ENCODE measurements at regions not wholly inside any gene's neighbourhood (a gene's known extent, or its start where the extent isn't known, plus 50 kb on each side); places are given as distances from the start of the nearest gene placed in this dataset.

DNA sequence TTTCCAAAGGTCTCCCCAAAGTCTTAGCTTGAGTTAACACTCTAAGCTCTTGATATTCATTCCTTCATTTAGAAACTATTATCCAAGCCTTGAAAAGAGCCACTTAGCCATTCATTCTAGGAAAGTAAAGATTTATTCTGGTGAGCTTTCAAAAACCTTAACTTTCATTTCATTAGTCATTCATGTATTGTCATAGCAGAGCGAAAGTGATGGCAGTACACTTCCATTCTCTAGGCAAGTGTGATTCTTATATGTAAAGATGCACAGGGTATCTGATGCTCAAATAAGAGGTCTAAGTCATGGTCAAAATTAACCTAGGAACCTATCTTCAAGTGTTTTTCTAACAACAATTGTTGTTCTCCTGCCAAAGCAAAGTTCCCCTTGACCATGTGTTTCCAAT, 553.0 kb upstream of the FANCL start:
- TF ChIP-seq ZNF274 (IDR thresholded peaks at IDR 0.05; ENCODE audit: low read depth, low read length) = no peak
- no peak for TF ChIP-seq YY1 (IDR thresholded peaks at IDR 0.05; ENCODE audit: insufficient read depth, insufficient read length)
- TF ChIP-seq SUZ12 (IDR thresholded peaks at IDR 0.05; ENCODE audit: extremely low read depth, insufficient read depth, insufficient read length) = no peak

DNA sequence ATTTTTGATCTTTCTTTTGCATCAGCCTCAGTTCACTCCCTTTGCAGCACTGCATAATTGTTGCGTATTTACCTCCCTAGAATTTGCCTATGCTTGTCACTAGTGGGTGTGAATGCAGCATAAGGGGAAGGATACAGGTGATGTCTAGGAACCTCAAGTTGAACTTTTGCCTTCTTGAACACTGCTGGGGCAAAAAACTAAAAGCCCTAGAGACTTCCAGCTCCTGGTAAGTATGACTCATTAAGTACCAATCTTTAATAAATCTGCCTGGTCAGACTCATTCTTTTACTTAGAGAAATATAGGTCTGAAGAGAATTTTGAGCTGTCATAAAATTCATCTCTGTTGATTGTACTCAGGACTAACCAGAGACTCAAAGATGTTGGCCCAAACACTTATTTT, 547.3 kb upstream of the FANCL start:
- TF ChIP-seq ZNF274 (IDR thresholded peaks at IDR 0.05; ENCODE audit: low read depth, low read length) (no peak), YY1 (IDR thresholded peaks at IDR 0.05; ENCODE audit: insufficient read depth, insufficient read length) (no peak), SUZ12 (IDR thresholded peaks at IDR 0.05; ENCODE audit: extremely low read depth, insufficient read depth, insufficient read length) (no peak)
- Histone ChIP-seq H3K4me3 (ENCODE audit: insufficient read length, low read depth) (no peak overlapping the region), H3K36me3 (ENCODE audit: insufficient read depth, insufficient read length, low read length) (no peaks in the 10 kb centered on the region), H3K4me1 (ENCODE audit: insufficient read depth, insufficient read length) (no peaks in the 10 kb centered on the region), H3K27me3 (ENCODE audit: insufficient read depth, insufficient read length) (no peaks in the 10 kb centered on the region), H3K9me3 (ENCODE audit: insufficient read depth, low read length) (no peaks in the 10 kb centered on the region), H3K9ac (ENCODE audit: insufficient read length, low read depth) (no peak overlapping the region)
- DNase-seq (ENCODE audit: low read depth, low spot score) = no peak

More for the DNA sequence above, 553.0 kb upstream of the FANCL start:
- H3K4me1 ChIP-seq (ENCODE audit: insufficient read depth, insufficient read length) = no peaks in the 10 kb centered on the region
- no peak for DNase-seq (ENCODE audit: low read depth, low spot score)
- no peaks in the 10 kb centered on the region for H3K36me3 ChIP-seq (ENCODE audit: insufficient read depth, insufficient read length, low read length)
- no peak overlapping the region for H3K4me3 ChIP-seq (ENCODE audit: insufficient read length, low read depth)
- H3K27me3 ChIP-seq (ENCODE audit: insufficient read depth, insufficient read length) = no peaks in the 10 kb centered on the region
- H3K9me3 ChIP-seq (ENCODE audit: insufficient read depth, low read length) = no peaks in the 10 kb centered on the region
- no peak overlapping the region for H3K9ac ChIP-seq (ENCODE audit: insufficient read length, low read depth)

DNA sequence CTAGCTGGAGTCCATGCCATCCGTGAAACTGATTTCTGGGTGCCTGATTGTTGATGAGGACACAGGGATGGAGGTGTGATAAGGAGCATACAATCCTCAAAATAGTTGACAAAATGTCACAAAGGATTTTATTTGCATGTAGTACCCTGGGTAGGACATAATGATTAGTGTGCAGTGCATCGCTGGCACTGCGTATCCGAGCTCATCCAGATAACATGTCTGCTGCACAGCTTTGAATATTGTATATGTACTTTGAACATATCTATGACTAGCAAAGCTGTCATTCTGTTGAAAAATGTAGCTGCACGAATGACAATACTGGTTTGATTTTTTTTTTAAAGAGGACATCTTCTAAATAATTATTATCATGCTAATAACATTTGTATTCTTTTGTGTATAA, 529.7 kb upstream of the FANCL start:
- no peak for DNase-seq (ENCODE audit: low read depth, low spot score)
- Histone ChIP-seq H3K9me3 (ENCODE audit: insufficient read depth, low read length) (no peaks in the 10 kb centered on the region), H3K36me3 (ENCODE audit: insufficient read depth, insufficient read length, low read length) (no peaks in the 10 kb centered on the region), H3K9ac (ENCODE audit: insufficient read length, low read depth) (no peak overlapping the region), H3K4me1 (ENCODE audit: insufficient read depth, insufficient read length) (no peaks in the 10 kb centered on the region), H3K27me3 (ENCODE audit: insufficient read depth, insufficient read length) (no peaks in the 10 kb centered on the region), H3K4me3 (ENCODE audit: insufficient read length, low read depth) (no peak overlapping the region)
- TF ChIP-seq ZNF274 (IDR thresholded peaks at IDR 0.05; ENCODE audit: low read depth, low read length) (no peak), YY1 (IDR thresholded peaks at IDR 0.05; ENCODE audit: insufficient read depth, insufficient read length) (no peak)

DNA sequence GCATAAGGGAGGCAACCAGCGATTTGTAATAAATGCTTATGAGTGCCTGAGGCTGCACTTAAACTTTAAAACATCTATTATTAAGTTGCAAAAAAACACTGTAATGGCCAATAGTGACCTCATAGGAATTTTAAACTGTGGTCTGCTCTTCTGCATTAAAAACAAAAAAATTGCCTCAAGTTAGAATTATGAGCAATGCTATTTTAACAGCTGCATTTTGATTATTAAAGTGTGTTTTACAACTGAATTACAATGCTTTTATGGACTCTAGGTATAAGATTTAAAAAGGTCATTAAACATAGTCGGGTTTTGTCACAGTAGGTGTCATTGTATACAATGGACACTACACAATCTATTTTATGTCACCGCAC, 528.7 kb upstream of the FANCL start:
- H3K36me3 ChIP-seq (ENCODE audit: insufficient read depth, insufficient read length, low read length) = no peaks in the 10 kb centered on the region
- no peak overlapping the region for H3K9ac ChIP-seq (ENCODE audit: insufficient read length, low read depth)
- no peaks in the 10 kb centered on the region for H3K27me3 ChIP-seq (ENCODE audit: insufficient read depth, insufficient read length)
- DNase-seq (ENCODE audit: low read depth, low spot score) = no peak
- no peak for TF ChIP-seq SUZ12 (IDR thresholded peaks at IDR 0.05; ENCODE audit: extremely low read depth, insufficient read depth, insufficient read length)
- no peak for TF ChIP-seq YY1 (IDR thresholded peaks at IDR 0.05; ENCODE audit: insufficient read depth, insufficient read length)
- TF ChIP-seq ZNF274 (IDR thresholded peaks at IDR 0.05; ENCODE audit: low read depth, low read length) = no peak
- H3K4me3 ChIP-seq (ENCODE audit: insufficient read length, low read depth) = no peak overlapping the region
- H3K4me1 ChIP-seq (ENCODE audit: insufficient read depth, insufficient read length) = no peaks in the 10 kb centered on the region
- no peaks in the 10 kb centered on the region for H3K9me3 ChIP-seq (ENCODE audit: insufficient read depth, low read length)

DNA sequence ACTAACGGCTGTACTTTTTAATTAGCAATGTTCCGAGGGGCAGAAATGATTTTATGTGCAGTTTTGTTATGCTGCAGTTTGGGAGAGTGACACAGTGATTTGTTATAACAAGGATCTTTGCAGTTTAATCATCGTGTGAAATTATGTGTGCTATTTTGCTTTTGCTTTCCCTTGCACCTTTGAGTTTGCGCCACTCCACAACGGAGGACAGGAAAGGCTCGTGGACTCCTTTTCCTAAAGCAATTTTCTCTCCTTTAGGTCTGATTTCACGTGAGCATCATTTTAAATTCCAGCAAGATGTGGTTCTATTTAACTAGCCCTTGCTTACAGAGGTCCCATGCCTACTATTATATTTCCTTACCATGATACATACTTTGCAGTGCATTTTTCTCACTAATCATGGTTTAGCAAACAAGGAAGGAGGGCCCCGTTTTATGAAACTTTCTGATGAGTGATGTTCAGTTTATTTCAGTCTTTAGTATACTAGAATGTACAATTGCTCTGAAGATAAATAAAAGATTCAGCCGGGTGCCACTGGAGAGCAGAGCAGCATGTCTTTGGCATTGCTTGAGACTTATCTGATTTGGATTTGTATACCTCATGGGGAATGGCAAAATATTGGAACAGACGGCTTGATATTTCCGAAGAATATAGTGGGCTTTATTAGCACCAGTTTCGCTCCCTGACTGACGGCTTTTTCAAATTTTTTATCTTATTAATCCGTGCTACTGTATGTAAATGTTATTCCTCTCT, 528.2 kb upstream of the FANCL start:
- TF ChIP-seq YY1 (IDR thresholded peaks at IDR 0.05; ENCODE audit: insufficient read depth, insufficient read length) (no peak), SUZ12 (IDR thresholded peaks at IDR 0.05; ENCODE audit: extremely low read depth, insufficient read depth, insufficient read length) (no peak), ZNF274 (IDR thresholded peaks at IDR 0.05; ENCODE audit: low read depth, low read length) (no peak)
- no peak overlapping the region for H3K4me3 ChIP-seq (ENCODE audit: insufficient read length, low read depth)
- no peaks in the 10 kb centered on the region for H3K4me1 ChIP-seq (ENCODE audit: insufficient read depth, insufficient read length)
- no peak for DNase-seq (ENCODE audit: low read depth, low spot score)
- H3K9ac ChIP-seq (ENCODE audit: insufficient read length, low read depth) = no peak overlapping the region
- H3K27me3 ChIP-seq (ENCODE audit: insufficient read depth, insufficient read length) = no peaks in the 10 kb centered on the region
- no peaks in the 10 kb centered on the region for H3K9me3 ChIP-seq (ENCODE audit: insufficient read depth, low read length)
- no peaks in the 10 kb centered on the region for H3K36me3 ChIP-seq (ENCODE audit: insufficient read depth, insufficient read length, low read length)

DNA sequence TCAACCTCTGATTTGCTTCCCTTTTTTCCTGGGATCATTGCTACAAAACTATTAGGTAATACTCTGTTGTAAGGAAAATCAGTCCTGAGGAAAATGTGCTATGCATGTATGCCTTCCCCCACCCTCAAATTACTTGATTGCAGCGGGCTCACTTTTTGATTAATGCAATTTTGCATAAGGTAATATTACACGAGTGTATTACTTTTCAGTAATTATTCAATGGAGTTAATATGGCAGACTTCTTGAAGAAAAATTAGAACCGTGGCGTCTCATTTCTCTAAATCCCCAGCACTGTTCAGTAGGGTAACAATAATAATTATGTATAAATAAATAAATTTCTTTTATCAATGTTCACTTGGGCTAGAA, 527.6 kb upstream of the FANCL start:
- TF ChIP-seq SUZ12 (IDR thresholded peaks at IDR 0.05; ENCODE audit: extremely low read depth, insufficient read depth, insufficient read length) (no peak), YY1 (IDR thresholded peaks at IDR 0.05; ENCODE audit: insufficient read depth, insufficient read length) (no peak), ZNF274 (IDR thresholded peaks at IDR 0.05; ENCODE audit: low read depth, low read length) (no peak)
- DNase-seq (ENCODE audit: low read depth, low spot score) = no peak
- H3K36me3 ChIP-seq (ENCODE audit: insufficient read depth, insufficient read length, low read length) = no peaks in the 10 kb centered on the region
- H3K9ac ChIP-seq (ENCODE audit: insufficient read length, low read depth) = no peak overlapping the region
- H3K4me3 ChIP-seq (ENCODE audit: insufficient read length, low read depth) = no peak overlapping the region
- H3K9me3 ChIP-seq (ENCODE audit: insufficient read depth, low read length) = no peaks in the 10 kb centered on the region
- H3K27me3 ChIP-seq (ENCODE audit: insufficient read depth, insufficient read length) = no peaks in the 10 kb centered on the region
- H3K4me1 ChIP-seq (ENCODE audit: insufficient read depth, insufficient read length) = no peaks in the 10 kb centered on the region

DNA sequence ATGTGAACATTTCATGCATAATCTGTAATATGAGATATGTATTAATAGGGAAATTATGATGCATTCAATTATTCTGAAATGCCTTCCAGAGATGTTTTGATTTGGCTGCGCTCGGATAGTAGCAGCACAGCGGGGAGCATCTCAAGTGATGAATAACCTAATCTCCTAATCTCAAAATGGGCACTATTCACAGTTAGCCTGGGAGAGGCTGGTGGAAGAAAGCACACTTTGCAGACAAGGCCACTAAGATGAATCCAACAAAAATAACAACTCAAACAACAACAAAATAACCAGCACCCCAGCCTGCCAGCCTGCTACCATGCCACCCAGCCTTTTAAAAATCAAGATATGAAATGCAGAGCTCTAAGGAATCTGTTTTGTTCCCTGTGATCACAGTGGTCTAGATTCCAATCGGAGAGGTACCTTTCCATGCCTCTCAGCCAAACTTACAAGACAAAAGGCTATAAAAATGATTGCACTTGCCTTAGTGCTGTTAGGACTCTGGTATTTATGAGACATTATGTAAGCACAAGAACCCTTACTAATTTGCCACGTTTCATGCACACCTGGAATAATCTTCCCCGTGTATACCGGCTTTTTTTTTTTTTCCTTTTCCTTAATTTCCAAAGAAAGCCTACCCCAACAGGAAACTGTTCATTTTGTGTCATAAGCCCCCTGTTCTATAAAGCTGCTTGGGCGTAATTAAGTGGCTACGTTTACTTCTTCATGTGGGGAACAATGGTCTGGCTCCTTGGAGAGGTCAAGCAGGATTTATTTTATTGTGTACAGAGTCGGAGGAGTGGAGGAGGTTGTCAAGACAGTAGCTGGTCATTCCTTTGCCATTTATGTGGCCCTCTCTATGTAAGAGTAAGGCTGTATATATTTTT, 526.9 kb upstream of the FANCL start:
- no peak for DNase-seq (ENCODE audit: low read depth, low spot score)
- Histone ChIP-seq H3K4me1 (ENCODE audit: insufficient read depth, insufficient read length) (no peaks in the 10 kb centered on the region), H3K9me3 (ENCODE audit: insufficient read depth, low read length) (no peaks in the 10 kb centered on the region), H3K27me3 (ENCODE audit: insufficient read depth, insufficient read length) (no peaks in the 10 kb centered on the region), H3K36me3 (ENCODE audit: insufficient read depth, insufficient read length, low read length) (no peaks in the 10 kb centered on the region), H3K9ac (ENCODE audit: insufficient read length, low read depth) (no peak overlapping the region), H3K4me3 (ENCODE audit: insufficient read length, low read depth) (no peak overlapping the region)
- no peak for TF ChIP-seq SUZ12 (IDR thresholded peaks at IDR 0.05; ENCODE audit: extremely low read depth, insufficient read depth, insufficient read length)
- TF ChIP-seq ZNF274 (IDR thresholded peaks at IDR 0.05; ENCODE audit: low read depth, low read length) = no peak
- TF ChIP-seq YY1 (IDR thresholded peaks at IDR 0.05; ENCODE audit: insufficient read depth, insufficient read length) = no peak
